ENCODE measurements at regions not wholly inside any gene's neighbourhood (a gene's known extent, or its start where the extent isn't known, plus 50 kb on each side); places are given as distances from the start of the nearest gene placed in this dataset.

- TF ChIP-seq, protein P1, sequence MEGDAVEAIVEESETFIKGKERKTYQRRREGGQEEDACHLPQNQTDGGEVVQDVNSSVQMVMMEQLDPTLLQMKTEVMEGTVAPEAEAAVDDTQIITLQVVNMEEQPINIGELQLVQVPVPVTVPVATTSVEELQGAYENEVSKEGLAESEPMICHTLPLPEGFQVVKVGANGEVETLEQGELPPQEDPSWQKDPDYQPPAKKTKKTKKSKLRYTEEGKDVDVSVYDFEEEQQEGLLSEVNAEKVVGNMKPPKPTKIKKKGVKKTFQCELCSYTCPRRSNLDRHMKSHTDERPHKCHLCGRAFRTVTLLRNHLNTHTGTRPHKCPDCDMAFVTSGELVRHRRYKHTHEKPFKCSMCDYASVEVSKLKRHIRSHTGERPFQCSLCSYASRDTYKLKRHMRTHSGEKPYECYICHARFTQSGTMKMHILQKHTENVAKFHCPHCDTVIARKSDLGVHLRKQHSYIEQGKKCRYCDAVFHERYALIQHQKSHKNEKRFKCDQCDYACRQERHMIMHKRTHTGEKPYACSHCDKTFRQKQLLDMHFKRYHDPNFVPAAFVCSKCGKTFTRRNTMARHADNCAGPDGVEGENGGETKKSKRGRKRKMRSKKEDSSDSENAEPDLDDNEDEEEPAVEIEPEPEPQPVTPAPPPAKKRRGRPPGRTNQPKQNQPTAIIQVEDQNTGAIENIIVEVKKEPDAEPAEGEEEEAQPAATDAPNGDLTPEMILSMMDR (IDR thresholded peaks at IDR 0.05): no peak
- TF ChIP-seq POLR2A (IDR thresholded peaks at IDR 0.05): no peak
Observed at GRCh38 chr6:140732991-140733390, 1358.5 kb upstream of the CITED2 start.
